ENCODE measurements at regions not wholly inside any gene's neighbourhood (a gene's known extent, or its start where the extent isn't known, plus 50 kb on each side); places are given as distances from the start of the nearest gene placed in this dataset.

- DNase-seq (ENCODE audit: low read depth, low spot score): no peak
- no peaks in the 10 kb centered on the region for H3K27me3 Mint-ChIP-seq (ENCODE audit: low read depth)
- no peaks in the 10 kb centered on the region for H3K4me1 Mint-ChIP-seq
- TF ChIP-seq CTCF (conservative IDR thresholded peaks at IDR 0.05): no peak
- no peak overlapping the region for H3K4me3 Mint-ChIP-seq
- H3K27ac Mint-ChIP-seq (ENCODE audit: unreplicated experiment): no peak overlapping the region
- no peaks in the 10 kb centered on the region for H3K9me3 Mint-ChIP-seq
- peaks cover 2% of the 10 kb centered on the region for H3K36me3 Mint-ChIP-seq (ENCODE audit: low read depth)
Observed at GRCh38 chr20:10761232-10761631, 87.4 kb upstream of the JAG1 start.

GRCh38 chr20:10761786-10762185 lies 88.0 kb upstream of the JAG1 start:
- Mint-ChIP-seq H3K27ac (ENCODE audit: unreplicated experiment) (no peak overlapping the region), H3K4me1 (no peaks in the 10 kb centered on the region), H3K36me3 (ENCODE audit: low read depth) (peaks cover 2% of the 10 kb centered on the region), H3K27me3 (ENCODE audit: low read depth) (no peaks in the 10 kb centered on the region), H3K4me3 (no peak overlapping the region), H3K9me3 (no peaks in the 10 kb centered on the region)
- no peak for DNase-seq (ENCODE audit: low read depth, low spot score)
- TF ChIP-seq CTCF (conservative IDR thresholded peaks at IDR 0.05): no peak

GRCh38 chr20:10762216-10762615 lies 88.4 kb upstream of the JAG1 start:
- Mint-ChIP-seq H3K4me1 (no peaks in the 10 kb centered on the region), H3K27ac (ENCODE audit: unreplicated experiment) (no peak overlapping the region), H3K4me3 (no peak overlapping the region), H3K36me3 (ENCODE audit: low read depth) (peaks cover 2% of the 10 kb centered on the region), H3K9me3 (no peaks in the 10 kb centered on the region), H3K27me3 (ENCODE audit: low read depth) (no peaks in the 10 kb centered on the region)
- TF ChIP-seq CTCF (conservative IDR thresholded peaks at IDR 0.05): no peak
- DNase-seq (ENCODE audit: low read depth, low spot score): no peak

- H3K27me3 Mint-ChIP-seq (ENCODE audit: low read depth): no peaks in the 10 kb centered on the region
- DNase-seq (ENCODE audit: low read depth, low spot score): no peak
- H3K4me3 Mint-ChIP-seq: no peak overlapping the region
- no peak for TF ChIP-seq CTCF (conservative IDR thresholded peaks at IDR 0.05)
- H3K36me3 Mint-ChIP-seq (ENCODE audit: low read depth): peaks cover 2% of the 10 kb centered on the region
- H3K9me3 Mint-ChIP-seq: no peaks in the 10 kb centered on the region
- H3K4me1 Mint-ChIP-seq: no peaks in the 10 kb centered on the region
- no peak overlapping the region for H3K27ac Mint-ChIP-seq (ENCODE audit: unreplicated experiment)
Observed at GRCh38 chr20:10763112-10763511, 89.3 kb upstream of the JAG1 start.

- TF ChIP-seq CTCF (conservative IDR thresholded peaks at IDR 0.05): no peak
- no peak overlapping the region for H3K4me3 Mint-ChIP-seq
- no peaks in the 10 kb centered on the region for H3K9me3 Mint-ChIP-seq
- H3K36me3 Mint-ChIP-seq (ENCODE audit: low read depth): no peaks in the 10 kb centered on the region
- H3K4me1 Mint-ChIP-seq: no peaks in the 10 kb centered on the region
- DNase-seq (ENCODE audit: low read depth, low spot score): no peak
- no peaks in the 10 kb centered on the region for H3K27me3 Mint-ChIP-seq (ENCODE audit: low read depth)
- H3K27ac Mint-ChIP-seq (ENCODE audit: unreplicated experiment): no peak overlapping the region
Observed at GRCh38 chr20:10769700-10770099, 95.9 kb upstream of the JAG1 start.

- Mint-ChIP-seq H3K27ac (ENCODE audit: unreplicated experiment) (no peak overlapping the region), H3K4me1 (no peaks in the 10 kb centered on the region), H3K36me3 (ENCODE audit: low read depth) (no peaks in the 10 kb centered on the region), H3K27me3 (ENCODE audit: low read depth) (no peaks in the 10 kb centered on the region), H3K9me3 (no peaks in the 10 kb centered on the region), H3K4me3 (no peak overlapping the region)
- no peak for TF ChIP-seq CTCF (conservative IDR thresholded peaks at IDR 0.05)
- no peak for DNase-seq (ENCODE audit: low read depth, low spot score)
Observed at GRCh38 chr20:10770753-10771152, 97.0 kb upstream of the JAG1 start.

Data from neural crest cell (in vitro differentiated cells).